ENCODE measurements at regions not wholly inside any gene's neighbourhood (a gene's known extent, or its start where the extent isn't known, plus 50 kb on each side); places are given as distances from the start of the nearest gene placed in this dataset.

DNA sequence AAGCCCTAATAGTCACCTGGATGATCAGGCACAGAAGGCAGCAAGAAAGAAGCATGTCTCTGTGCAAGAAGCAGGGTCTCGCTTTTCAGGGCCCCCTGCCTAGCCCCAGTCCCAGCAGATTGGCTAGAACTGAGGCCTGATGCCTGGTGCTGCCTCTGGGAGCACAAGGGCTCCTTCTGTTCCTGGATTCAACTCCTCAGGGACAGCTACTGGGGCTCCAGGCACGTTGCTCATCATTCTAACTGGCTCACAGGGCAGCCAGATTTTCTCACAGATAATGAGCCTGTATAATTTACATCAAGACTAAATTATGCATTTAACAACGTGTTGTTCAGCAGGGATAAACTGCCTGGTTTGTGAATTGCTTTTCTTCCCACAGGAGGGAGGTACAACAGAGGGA, 106.5 kb upstream of the PLXNC1 start:
- H3K9me3 Mint-ChIP-seq = peaks cover 15% of the 10 kb centered on the region
- TF ChIP-seq, protein P1, sequence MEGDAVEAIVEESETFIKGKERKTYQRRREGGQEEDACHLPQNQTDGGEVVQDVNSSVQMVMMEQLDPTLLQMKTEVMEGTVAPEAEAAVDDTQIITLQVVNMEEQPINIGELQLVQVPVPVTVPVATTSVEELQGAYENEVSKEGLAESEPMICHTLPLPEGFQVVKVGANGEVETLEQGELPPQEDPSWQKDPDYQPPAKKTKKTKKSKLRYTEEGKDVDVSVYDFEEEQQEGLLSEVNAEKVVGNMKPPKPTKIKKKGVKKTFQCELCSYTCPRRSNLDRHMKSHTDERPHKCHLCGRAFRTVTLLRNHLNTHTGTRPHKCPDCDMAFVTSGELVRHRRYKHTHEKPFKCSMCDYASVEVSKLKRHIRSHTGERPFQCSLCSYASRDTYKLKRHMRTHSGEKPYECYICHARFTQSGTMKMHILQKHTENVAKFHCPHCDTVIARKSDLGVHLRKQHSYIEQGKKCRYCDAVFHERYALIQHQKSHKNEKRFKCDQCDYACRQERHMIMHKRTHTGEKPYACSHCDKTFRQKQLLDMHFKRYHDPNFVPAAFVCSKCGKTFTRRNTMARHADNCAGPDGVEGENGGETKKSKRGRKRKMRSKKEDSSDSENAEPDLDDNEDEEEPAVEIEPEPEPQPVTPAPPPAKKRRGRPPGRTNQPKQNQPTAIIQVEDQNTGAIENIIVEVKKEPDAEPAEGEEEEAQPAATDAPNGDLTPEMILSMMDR (IDR thresholded peaks at IDR 0.05; ENCODE audit: unreplicated experiment in 3 of 3) = no peak
- H3K4me3 Mint-ChIP-seq = no peak overlapping the region
- no peak overlapping the region for H3K27ac Mint-ChIP-seq
- H3K27me3 Mint-ChIP-seq (ENCODE audit: low read depth) = no peaks in the 10 kb centered on the region
- no peaks in the 10 kb centered on the region for H3K36me3 Mint-ChIP-seq (ENCODE audit: low read depth)
- H3K4me1 Mint-ChIP-seq = no peaks in the 10 kb centered on the region

DNA sequence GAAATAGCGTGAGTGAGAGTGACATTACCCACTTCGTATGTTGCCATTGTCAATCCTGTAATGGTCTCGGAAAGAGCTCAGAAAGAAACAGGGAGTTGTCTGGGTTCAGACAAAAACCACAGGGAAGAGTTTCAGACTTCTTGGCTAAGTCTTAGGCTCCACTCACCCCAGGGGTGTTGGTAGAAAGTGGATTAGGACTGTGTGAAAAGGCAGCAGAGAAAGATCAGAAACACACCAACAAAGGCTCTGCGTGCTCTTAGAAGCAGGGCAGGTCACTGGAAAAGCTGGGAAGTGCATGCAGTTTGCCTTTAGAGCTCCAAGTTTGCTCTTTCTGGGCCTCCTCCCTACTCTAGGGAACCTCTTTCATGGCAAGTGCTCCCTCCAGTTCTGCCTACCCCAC, 106.1 kb upstream of the PLXNC1 start:
- Mint-ChIP-seq H3K27ac (no peak overlapping the region), H3K4me1 (no peaks in the 10 kb centered on the region), H3K9me3 (peaks cover 12% of the 10 kb centered on the region), H3K36me3 (ENCODE audit: low read depth) (no peaks in the 10 kb centered on the region), H3K4me3 (no peak overlapping the region), H3K27me3 (ENCODE audit: low read depth) (no peaks in the 10 kb centered on the region)
- TF ChIP-seq, protein P1 (IDR thresholded peaks at IDR 0.05; ENCODE audit: unreplicated experiment in 3 of 3) = no peak

DNA sequence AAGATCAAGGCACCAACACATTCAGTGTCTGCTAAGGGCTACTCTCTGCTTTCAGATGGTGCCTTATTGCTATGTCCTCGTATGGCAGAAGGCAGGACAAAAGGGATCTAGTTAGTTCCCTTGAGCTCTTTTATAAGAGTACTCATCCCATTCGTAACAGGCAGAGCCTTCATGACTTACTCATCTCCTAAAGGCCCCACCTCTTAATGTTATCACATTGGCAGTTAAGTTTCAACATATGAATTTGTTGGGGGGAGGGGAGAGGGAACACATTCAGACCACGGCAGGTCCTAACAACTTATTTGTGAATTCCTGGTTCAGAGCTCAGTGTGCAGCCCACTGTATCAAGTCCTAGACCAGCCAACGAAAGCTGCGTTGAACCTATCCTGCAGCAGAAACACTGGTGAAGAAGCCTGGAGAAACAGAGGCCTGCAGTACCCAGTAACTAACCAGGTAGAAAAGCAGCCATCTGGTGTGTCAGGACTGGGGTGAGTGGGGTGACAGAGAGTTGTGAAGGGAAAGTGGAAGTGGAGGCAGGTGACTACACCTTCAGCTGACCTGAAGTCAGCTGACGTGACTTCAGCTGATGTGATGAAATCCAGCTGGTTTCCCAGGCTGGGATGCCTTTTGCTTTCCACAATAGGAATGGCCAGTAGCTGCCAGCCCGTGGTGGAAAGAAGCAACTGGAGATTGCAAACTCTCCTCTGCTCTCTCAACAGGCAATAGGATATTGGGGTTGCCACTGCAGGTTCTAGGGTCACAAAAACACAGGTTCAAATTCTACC, 101.6 kb upstream of the PLXNC1 start:
- TF ChIP-seq, protein P1 (IDR thresholded peaks at IDR 0.05; ENCODE audit: unreplicated experiment in 3 of 3) = no peak
- H3K27me3 Mint-ChIP-seq (ENCODE audit: low read depth) = no peaks in the 10 kb centered on the region
- H3K36me3 Mint-ChIP-seq (ENCODE audit: low read depth) = no peaks in the 10 kb centered on the region
- no peak overlapping the region for H3K27ac Mint-ChIP-seq
- no peak overlapping the region for H3K4me3 Mint-ChIP-seq
- H3K9me3 Mint-ChIP-seq = peaks cover 6% of the 10 kb centered on the region
- H3K4me1 Mint-ChIP-seq = peaks cover 5% of the 10 kb centered on the region

DNA sequence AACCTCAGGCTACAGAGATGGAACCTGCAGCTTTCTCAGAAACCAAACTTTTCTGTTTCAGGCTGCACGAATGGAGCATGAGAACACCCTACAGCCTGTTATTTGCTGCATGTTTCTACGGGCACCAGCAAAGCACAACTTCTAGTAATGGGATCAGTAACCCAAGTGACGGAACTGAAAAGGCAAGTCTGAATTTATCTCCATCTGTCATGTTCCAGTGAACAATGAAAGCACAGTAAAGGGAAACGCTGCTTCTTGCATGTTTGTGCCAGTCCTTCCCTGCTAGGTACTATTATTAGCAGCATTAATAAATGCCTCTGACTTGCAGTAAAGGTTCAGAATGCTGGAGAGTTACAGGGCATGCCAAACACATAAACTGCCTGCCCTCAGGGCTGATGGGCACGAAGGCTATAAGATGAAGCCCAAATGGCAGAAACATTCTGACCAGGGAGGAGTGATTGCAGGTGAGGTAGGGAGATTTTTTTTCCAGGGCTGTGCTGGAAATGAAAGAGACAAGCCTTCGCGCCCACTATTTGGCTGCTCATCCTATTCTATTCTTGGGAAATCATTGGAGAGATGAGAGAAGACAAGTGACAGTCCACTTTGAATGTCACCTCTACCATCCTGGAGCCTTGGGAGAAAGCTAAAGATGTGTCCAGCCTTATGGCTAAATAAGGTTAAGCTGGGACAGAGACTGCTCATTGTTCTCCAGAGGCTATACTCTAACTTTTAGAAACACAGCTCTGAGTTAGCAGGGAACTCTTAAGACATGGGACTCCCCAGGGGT, 100.4 kb upstream of the PLXNC1 start:
- Mint-ChIP-seq H3K9me3 (peaks cover 6% of the 10 kb centered on the region), H3K36me3 (ENCODE audit: low read depth) (no peaks in the 10 kb centered on the region), H3K4me1 (peaks cover 11% of the 10 kb centered on the region), H3K27me3 (ENCODE audit: low read depth) (no peaks in the 10 kb centered on the region), H3K27ac (no peak overlapping the region), H3K4me3 (no peak overlapping the region)
- TF ChIP-seq, protein P1 (IDR thresholded peaks at IDR 0.05; ENCODE audit: unreplicated experiment in 3 of 3) = no peak

DNA sequence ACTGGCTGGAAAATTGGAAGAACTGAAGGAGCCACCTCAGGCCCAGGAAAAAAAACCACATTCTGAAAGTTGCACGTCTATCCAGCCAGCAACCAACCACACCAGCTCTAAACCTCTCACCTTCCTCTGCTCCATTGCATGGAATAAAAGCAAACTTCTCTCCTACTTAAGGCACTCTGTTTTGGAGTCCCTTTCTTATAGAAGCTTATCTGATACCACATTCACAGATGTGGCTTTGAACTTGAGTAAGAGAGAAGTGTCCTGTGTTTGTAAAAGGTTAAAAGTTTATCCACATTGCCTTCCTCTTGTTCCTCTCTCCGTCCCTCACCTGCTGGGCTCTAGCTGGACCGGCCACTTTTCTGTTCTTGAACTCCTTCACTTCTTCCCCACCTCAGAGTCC, 99.6 kb upstream of the PLXNC1 start:
- Mint-ChIP-seq H3K4me1 (peaks cover 15% of the 10 kb centered on the region), H3K4me3 (no peak overlapping the region), H3K27ac (no peak overlapping the region), H3K9me3 (peaks cover 6% of the 10 kb centered on the region), H3K27me3 (ENCODE audit: low read depth) (no peaks in the 10 kb centered on the region), H3K36me3 (ENCODE audit: low read depth) (no peaks in the 10 kb centered on the region)
- TF ChIP-seq, protein P1 (IDR thresholded peaks at IDR 0.05; ENCODE audit: unreplicated experiment in 3 of 3) = no peak
